GM18858 (cell line): ENCODE measurements at regions not wholly inside any gene's neighbourhood (a gene's known extent, or its start where the extent isn't known, plus 50 kb on each side); places are given as distances from the start of the nearest gene placed in this dataset.

Experiments
- ATAC-seq: cut with Tn5 transposase; IDR thresholded peaks from one replicate; pipeline ENCODE4 v1.9.1; 2021; ENCODE audit not compliant: unreplicated experiment

DNA sequence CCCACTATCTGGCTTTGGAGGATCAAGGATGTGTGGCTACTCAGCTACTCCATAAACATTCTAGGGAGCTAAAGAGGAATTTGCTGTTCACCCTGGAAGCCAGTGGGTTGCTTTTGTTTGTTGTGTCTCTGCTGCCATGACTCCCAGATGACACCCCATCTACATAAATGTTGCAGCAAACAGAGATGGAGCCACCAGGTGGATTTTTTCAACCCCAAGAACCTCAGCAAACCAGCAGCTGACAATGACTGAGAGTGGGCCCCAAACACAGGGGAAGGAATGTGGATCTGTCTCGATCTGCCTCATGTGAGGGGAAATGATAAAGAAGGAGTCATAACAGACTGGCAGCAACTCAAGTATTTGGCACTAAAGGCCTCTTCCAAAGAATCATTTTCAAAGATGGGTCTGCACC, 132.7 kb upstream of the TNC start:
- ATAC-seq: no peak

DNA sequence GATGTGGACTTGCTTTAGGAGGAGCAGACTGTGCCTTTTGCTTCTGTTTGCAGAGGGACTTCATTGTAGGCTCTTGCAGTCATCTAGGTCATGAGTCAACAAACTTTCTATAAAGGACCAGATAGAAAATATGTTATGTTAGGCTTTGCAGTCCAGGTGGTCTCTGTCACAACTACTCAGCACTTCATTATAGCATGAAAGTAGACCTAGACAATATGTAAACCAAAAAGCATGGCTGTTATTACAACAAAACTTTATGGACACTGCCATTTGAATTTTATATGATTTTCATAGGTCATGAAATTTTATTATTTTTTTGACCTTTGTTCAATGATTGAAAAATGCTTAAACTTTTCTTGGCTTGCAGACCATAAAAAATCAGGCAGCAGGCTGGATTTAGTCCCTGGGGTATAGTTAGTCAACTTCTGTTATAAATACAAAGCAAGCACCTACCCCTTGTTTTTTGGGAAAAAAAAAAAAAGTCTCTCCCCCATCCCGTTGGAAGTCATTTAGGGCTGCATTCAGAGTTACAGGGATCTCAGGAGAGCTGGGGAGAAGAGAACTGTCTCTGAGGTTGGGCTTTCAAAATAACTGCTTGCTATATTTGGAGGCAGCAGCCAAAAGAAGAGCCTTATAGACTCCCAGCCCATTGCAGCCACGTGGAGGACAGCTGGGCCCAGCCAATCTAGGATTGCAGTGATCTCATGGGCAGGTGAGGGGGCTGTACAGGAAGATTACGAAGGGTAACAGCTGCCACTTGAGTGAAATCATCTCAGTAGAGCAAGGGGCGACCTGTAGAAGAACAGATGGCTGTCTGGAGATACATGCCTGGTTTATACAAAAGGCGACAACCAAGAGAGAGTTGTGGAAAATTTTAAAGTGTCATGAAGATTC, 136.6 kb upstream of the TNC start:
- no peak for ATAC-seq

DNA sequence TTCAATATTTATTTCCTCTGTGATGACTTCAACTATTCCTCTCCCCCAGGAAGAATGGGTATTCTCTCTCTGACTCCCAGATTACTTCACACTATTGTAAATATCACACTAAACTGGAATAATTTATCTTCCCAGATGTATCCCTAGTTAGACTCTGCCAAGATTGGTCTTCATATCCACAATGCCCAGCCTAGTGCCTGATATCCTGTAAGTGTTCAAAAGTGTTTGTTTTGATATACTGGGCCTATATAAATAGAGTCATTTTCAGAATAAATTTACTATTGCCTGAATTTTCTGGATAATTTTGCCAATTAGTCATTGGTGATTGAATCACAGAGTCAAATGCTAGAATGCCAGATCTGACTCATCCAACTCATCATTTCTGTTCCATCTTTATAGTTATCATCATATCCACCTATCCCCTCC, 143.7 kb upstream of the TNC start:
- ATAC-seq: no peak

DNA sequence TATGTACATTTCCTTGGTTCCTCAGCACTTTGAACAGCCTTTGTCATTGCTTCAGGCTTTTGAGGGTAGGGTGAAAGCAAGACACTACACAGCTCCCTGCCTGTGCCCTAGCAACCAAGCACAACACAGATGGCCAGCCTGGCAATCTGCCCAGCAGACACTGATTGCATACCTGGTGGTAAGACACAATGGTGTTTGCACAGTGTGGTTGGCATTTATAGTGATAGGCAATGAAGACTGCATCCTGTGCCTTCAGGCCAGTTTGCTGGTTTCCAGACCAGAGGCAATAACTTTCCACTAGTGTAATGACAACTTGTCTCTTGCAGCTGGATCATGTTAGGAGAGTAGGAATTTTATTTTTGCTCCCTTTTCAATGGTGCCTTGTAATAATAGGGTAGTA, 144.5 kb upstream of the TNC start:
- ATAC-seq: no peak

DNA sequence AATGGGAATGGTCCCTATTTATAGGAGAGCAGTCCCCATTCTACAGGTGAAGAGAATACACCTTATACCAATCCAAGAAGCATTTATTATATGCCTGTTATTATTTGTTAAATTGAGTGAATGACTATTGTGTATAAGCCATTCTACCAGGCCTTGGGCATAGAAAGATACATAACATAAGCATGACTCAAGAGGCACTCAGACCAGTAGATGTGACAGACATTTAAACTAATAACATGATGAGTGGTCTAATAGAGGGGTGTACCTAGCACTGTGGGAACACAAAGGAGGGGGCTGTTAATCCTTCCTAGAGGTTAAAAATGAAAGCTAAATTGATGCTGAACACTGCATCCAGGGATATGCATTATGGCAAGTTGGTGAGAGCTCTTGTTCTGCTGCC, 145.0 kb upstream of the TNC start:
- no peak for ATAC-seq

DNA sequence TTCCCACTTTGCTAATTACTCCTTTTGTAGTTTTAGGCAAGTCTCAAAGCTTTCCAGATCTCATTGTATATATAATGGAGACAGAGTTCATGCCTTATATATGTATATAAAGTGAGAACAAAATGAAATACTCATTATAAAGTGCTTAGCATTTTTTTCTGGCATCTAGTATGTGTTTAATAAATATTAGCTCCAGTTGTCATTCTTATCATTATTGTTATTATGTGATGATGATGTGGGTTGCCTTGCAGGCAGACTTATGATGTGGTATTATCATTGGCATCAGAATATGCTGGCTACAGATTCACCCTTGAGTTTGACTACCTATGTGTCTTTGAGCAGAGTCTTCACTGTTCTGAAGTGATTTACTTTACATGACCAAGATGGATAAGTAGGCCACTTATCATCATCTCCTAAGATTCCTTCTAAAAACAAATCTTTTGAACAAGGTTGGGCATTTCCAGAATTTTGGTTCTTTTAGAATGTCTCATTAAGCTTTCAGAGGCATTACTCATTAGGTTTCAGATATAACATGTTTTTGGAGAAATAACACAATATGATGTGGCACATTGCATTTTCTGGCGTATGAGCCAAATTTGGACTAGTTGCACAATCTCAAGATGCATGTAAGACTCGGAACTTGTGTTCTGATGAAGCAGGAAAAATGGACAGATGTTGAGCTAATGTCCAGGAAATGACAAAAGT, 145.6 kb upstream of the TNC start:
- no peak for ATAC-seq

DNA sequence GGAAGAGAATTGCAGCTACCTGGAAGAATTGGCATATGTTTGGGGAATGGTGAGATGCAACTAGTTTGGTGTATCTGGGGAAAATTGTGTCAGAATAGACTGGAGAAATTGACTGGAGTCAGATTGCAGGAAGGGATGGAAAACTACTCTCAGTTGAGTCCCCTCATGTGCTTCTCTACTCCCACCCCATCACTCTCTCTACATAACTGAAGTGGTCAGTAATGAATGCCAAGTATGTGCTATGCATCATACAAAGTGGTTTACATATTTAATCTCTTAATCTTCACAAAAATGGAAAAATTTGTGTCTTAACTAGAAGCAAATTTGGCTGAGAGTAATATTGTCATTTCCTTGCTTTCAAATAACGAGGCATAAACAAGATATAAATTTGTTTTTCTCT, 146.4 kb upstream of the TNC start:
- ATAC-seq: no peak

DNA sequence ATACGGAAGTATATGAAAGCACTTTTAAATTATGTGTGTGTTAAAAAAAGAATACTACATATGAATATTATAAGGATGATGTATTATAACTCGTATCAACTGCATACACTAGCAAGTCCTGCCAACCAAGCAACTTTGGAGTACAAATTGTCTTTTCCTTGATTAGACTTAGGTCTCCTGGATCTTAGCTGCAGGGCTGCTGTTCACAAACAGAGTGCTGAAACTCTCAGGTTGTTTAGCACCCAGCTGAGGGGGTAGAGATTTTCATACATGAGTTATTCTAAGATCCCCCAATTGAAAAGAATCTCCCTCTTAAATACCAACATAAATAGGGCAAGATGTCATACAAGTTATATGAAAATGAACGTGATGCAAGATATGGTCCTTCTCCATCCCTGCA, 149.8 kb upstream of the TNC start:
- ATAC-seq: no peak

DNA sequence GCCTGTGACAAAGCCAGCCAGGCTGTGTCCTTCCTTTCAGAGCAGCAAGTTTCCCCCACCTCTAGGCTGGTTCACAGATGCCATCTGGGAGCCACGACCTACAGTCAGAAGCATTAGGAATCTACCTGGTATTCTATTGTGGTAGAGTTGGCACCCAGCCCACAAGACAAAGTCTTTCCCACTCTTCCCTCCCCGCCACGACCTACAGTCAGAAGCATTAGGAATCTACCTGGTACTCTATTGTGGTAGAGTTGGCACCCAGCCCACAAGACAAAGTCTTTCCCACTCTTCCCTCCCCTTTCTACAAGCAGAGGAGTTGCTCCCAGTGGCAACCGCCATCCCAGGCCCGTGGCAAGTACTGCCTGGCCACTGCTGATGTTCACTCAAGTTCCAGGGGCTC, 157.8 kb upstream of the TNC start:
- no peak for ATAC-seq

DNA sequence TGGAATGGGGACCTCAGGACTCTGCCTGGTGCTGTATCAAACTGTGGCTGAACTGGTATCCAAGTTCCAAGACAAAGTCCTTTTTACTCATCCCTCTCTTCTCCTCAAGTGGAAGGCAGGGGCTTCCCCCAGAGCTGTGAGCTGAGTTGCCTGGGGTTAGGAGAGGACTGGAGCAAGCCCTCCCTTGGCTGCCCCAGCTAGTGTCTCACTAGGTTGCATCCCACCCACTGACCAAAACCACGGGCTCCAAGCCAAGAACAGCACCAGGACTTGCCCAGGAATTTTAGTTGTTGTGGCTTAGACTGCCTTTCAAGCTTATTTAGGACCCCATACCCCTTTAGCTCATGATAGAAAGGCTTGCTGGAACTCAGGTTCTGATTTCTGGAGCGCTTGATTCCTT, 158.7 kb upstream of the TNC start:
- no peak for ATAC-seq

DNA sequence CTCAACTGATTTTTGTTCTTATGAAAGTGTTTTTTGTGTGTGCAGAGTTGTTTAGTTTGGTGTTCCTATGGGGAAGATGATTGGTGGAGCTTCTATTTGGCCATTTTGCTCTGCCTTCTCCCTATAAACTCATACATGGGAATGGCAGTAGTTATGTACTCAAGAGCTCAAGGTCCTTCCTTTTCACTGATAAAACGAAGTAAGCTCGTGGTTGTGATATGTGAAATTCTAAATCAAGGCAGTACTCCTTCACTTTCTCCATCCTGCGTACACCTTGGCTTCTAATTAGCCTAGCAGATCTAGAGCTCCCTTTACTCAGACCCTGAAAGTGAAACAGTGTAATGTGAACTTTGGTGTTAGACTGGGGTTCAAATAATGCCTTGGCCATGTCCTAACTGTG, 159.3 kb upstream of the TNC start:
- no peak for ATAC-seq

DNA sequence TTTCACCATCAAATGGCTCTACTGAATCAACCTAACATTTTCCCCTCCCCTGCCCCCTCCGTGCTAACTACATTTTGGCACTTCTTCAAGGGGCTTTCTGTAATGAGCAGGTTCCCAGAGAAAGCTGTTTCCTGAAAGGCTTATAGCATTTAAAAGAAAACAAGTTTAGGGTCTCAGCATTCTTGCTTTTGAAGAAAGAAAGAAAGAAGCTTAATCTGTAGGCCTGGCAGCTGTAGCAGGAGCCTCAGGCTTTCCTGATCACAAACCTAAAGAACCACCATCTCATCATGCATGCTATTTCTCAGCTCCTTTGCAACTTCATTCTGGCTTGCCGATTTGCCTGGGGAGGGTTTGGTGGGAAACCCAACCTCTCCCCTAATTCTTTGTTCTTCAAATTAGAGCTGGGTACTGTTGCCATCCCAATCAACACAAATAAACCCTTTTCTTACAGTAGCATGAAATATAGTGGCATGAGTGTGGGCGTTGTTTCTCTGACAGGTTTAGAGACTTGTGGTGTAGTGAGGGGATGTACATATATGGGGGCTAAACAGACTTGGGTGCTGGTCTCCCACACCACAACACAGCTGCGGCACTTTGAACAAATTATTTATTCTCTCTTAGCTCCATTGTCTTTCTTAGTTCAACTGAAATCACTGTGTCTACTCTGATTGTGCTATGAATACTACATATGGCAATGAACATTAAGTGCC, 160.5 kb upstream of the TNC start:
- ATAC-seq: no peak

DNA sequence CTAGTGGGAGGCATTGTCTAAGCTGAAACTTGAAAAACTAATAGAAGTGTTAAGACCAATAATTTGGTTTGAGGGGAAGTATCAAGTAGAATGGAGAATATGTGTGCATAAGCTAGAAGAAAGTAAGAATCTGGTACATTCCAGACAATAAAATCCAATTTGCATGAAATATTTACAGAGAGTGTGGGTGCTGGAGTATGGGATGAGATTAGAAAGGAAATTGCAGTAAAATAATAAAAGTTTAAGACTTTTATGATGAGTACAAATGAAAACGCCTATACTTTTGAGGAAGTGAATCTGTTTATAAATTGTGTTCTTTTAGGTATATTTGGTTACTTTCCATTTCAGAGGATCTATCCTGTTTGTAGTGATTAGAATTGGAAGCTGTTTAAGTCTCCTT, 165.4 kb upstream of the TNC start:
- no peak for ATAC-seq

DNA sequence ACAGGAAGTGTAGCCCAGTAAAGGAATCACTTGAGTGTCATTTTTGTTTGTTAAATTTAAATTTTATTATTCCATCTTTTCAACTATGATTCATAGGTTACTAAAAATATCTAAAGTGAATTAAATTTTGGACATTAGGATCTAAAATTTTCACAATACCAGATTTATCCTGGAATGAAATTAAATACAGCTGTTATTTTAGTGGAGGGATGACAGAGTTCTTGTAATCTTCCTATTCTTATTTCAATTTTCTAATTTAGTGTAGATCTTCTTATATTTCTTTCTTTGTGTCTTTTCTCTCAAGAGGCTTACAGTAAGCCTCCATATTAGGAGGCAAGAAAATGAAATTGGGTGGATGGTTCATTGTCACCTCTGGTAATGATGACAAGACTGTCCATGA, 167.9 kb upstream of the TNC start:
- ATAC-seq: no peak

DNA sequence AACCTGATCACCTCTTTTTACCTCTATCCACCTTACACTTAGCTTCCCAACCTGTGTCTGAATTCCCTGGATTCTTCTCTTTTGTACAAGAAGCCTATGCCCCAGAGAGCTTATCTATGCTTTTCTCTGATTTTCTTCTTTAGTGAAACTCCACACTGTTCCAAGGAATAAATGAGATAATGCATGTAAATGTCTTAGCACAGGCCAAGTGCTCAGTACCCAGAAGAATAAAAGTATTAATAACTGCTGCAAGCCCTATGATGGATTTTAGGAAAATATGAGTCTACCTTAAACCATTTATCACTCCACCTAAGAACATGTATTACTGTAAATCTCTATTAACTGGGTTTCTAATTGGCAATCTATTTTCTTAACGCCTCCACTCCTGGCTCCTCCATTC, 168.5 kb upstream of the TNC start:
- no peak for ATAC-seq

DNA sequence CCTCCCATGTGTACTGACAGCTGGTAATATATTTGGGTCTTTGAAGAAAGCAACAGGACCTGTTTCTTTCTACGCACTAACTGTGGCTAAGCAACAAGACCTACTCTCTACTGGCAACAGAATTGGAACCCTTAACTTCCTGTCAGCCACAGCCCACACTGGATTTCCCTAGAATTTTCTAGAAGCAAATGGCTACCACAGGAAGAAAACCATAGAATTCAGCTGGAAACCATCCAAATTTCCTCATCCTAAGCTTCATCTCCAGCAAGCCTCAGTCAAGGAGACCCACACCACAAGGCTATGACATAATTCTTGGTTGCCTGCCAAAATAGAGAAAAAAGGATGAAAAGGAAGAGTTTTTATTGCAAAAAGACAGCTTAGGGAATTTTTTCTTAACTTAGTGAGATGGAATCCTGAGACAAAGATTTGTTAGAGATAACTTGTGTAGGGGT, 171.8 kb upstream of the TNC start:
- ATAC-seq: no peak

DNA sequence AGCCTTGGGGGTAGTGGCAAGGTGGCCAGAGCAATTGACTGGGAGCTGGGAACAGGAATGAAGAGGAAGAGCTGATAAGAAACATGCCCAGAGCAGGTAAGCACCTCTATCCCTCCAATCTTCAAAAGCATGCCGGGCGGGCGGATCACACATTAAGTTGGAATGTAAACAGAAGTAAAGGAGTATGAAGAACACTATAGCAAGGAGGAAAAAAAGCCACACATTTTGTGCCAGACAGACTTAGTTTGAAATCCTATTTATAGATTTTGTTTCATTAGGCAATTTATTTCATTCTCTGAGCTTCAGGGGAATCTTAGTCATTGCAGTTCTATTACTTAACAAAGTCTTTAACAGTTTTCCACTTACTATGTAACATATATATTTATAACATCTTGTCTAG, 173.9 kb upstream of the TNC start:
- ATAC-seq: no peak

DNA sequence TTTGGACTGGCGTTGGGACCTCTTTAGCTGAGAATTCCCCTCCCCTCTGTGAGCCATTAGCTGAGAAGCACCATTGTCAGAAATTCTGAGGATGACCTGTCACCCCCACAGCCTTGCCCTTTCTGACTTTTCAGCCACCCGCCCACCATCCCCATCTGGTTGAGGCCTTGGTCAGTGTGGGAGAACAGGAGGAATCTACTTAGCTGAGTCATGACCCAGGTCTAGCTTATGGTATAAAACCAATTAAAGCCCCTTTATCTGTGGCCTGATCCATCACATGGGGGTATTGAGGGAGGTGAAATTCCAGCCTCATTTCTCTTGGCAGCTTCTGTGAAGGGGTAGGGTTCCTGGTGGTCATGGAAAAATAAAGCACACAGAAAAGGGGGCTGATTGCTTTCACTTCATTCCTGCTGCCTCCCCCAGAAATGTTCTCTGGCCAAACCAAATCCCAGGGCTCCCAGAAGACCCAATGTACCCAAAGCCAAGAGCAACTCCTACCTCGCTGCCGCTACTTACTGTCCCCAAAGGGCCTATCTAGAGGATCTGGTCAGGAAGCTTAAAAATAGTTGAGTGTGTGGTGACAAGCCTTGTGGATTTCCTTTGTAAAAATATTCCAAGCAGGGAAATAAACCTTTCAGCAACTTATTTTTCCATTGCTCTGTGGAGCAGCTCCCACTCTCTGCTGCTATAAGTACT, 174.8 kb upstream of the TNC start:
- ATAC-seq: no peak

DNA sequence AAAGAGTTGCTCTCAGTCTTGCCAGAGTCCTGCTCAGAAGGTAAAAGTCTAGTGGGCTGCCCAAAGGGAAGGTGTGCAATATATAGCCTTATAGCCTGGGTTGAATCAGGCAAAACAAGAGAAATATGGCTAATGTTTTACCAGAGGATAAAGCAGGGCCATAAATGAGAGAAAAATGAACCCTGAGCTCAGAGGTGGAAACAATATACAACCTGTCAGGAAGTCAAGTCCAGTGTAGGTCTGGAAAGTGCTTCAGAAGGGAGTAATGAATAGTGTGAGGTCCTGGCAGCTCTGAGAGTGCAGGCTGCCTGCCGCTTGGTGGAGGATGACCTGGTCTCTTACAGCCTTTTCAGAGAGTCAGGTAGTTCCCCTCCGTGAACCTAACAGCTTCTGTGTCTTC, 177.8 kb upstream of the TNC start:
- ATAC-seq: no peak

DNA sequence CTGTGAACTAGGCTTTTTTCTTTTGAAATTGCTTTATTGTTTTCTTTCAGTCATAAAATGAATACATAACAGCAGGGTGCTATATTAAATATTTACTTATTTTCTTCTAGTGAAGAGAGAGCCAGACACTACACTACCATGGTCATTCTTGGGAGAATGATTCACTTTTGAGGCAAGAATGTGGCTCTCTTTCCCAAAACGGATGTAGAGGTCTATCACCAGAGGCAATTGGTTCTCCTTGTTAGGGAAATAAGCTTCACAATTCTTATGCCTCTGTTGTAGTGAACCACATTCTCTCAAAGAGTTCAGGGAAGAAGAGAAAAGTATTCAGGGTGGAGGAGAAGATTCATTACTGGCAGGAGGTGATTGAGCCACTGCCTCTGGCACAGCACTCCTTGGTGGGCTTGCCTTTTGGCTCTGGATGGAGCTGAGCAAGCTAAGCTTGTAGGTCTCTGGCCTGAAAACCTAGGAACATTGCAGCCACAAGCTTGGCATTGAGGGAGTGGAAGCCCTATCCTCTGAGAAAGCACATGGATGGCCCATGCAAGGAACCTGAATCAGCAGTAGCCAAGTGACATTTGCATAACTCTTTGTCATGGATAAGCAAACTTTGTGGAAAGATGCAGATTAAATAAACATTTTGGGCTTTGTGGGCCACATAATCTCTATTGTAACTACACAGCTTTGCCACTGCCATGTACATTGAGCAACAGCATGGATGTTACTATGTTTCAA, 179.0 kb upstream of the TNC start:
- no peak for ATAC-seq

DNA sequence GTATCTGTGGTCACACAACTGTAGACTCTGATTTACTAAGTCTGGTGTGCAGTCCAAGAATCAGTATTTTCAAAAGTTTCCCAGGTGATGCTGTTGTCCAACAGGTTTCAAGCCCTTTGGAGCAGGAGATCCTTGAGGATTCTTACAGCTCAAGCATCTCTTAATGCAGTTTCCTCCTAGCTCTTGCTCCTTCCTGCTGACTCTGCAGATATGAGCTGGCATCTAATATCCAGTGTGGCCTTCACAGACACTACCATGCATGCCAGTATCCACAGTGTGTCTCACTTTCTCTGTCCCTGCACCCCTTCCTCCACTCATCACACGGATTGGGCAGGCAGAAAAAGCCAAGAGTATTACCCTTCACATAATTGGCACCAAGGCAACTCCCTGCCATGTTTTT, 182.2 kb upstream of the TNC start:
- ATAC-seq: no peak
